ENCODE measurements at regions not wholly inside any gene's neighbourhood (a gene's known extent, or its start where the extent isn't known, plus 50 kb on each side); places are given as distances from the start of the nearest gene placed in this dataset.

- no peaks in the 10 kb centered on the region for H3K36me3 Mint-ChIP-seq
- no peak for DNase-seq (ENCODE audit: low spot score)
- H3K27ac Mint-ChIP-seq, result no peak overlapping the region
- H3K4me1 Mint-ChIP-seq, result no peaks in the 10 kb centered on the region
- Histone ChIP-seq H3F3A (ENCODE audit: low read depth) (no peaks in the 10 kb centered on the region), H3K9me3 (ENCODE audit: low read depth) (peaks cover 4% of the 10 kb centered on the region), H3K4me2 (no peak overlapping the region), H3K27ac (no peak overlapping the region), H3K4me1 (no peaks in the 10 kb centered on the region), H3K9ac (no peak overlapping the region), H3K4me3 (no peak overlapping the region), H4K20me1 (ENCODE audit: low read depth) (no peaks in the 10 kb centered on the region), H3K27me3 (peaks cover 20% of the 10 kb centered on the region), H2AFZ (replicated peaks) (no peak overlapping the region), H3K79me2 (ENCODE audit: low read depth) (no peaks in the 10 kb centered on the region), H3K36me3 (no peaks in the 10 kb centered on the region)
- H3K27me3 Mint-ChIP-seq (ENCODE audit: insufficient read depth, low read depth), result peaks cover 5% of the 10 kb centered on the region
- H3K9me3 Mint-ChIP-seq, result no peaks in the 10 kb centered on the region
- H3K4me3 Mint-ChIP-seq, result no peak overlapping the region
- TF ChIP-seq EZH2phosphoT487 (IDR thresholded peaks at IDR 0.05) (no peak), EZH2 (IDR thresholded peaks at IDR 0.05) (no peak), CTCF (IDR thresholded peaks at IDR 0.05) (no peak)
Observed at GRCh38 chr20:26216025-26216424, 519.4 kb upstream of the ZNF337 start.

- Histone ChIP-seq H3F3A (ENCODE audit: low read depth) (no peaks in the 10 kb centered on the region), H3K27me3 (peaks cover 30% of the 10 kb centered on the region), H3K9me3 (ENCODE audit: low read depth) (peaks cover 4% of the 10 kb centered on the region), H3K9ac (no peak overlapping the region), H3K27ac (no peak overlapping the region), H4K20me1 (ENCODE audit: low read depth) (no peaks in the 10 kb centered on the region), H3K4me1 (no peaks in the 10 kb centered on the region), H3K4me2 (no peak overlapping the region), H3K79me2 (ENCODE audit: low read depth) (no peaks in the 10 kb centered on the region), H2AFZ (replicated peaks) (no peak overlapping the region), H3K36me3 (no peaks in the 10 kb centered on the region), H3K4me3 (no peak overlapping the region)
- Mint-ChIP-seq H3K9me3 (peaks cover 3% of the 10 kb centered on the region), H3K36me3 (no peaks in the 10 kb centered on the region), H3K27me3 (ENCODE audit: insufficient read depth, low read depth) (peaks cover 8% of the 10 kb centered on the region), H3K4me1 (no peaks in the 10 kb centered on the region), H3K27ac (no peak overlapping the region), H3K4me3 (no peak overlapping the region)
- no peak for DNase-seq (ENCODE audit: low spot score)
- no peak for TF ChIP-seq EZH2 (IDR thresholded peaks at IDR 0.05)
- TF ChIP-seq CTCF (IDR thresholded peaks at IDR 0.05), result no peak
- no peak for TF ChIP-seq EZH2phosphoT487 (IDR thresholded peaks at IDR 0.05)
Observed at GRCh38 chr20:26214991-26215390, 518.3 kb upstream of the ZNF337 start.

GRCh38 chr20:26209171-26209941 is 512.7 kb upstream of the ZNF337 start:
- Mint-ChIP-seq H3K4me1 (no peaks in the 10 kb centered on the region), H3K27me3 (ENCODE audit: insufficient read depth, low read depth) (peaks cover 22% of the 10 kb centered on the region), H3K27ac (no peak overlapping the region), H3K4me3 (peak overlapping the region; percentile 63), H3K9me3 (peaks cover 7% of the 10 kb centered on the region), H3K36me3 (no peaks in the 10 kb centered on the region)
- no peaks in the 10 kb centered on the region for H3F3A ChIP-seq (ENCODE audit: low read depth)
- peak overlapping the region; percentile 99 for H2AFZ ChIP-seq (replicated peaks)
- H3K4me2 ChIP-seq, result peak overlapping the region; percentile 79
- H3K36me3 ChIP-seq, result no peaks in the 10 kb centered on the region
- no peaks in the 10 kb centered on the region for H3K79me2 ChIP-seq (ENCODE audit: low read depth)
- no peak overlapping the region for H3K9ac ChIP-seq
- DNase-seq (ENCODE audit: low spot score), result peak; percentile 61
- peaks cover 73% of the 10 kb centered on the region for H3K27me3 ChIP-seq
- H3K27ac ChIP-seq, result no peak overlapping the region
- no peak for TF ChIP-seq CTCF (IDR thresholded peaks at IDR 0.05)
- peak; percentile 77 for TF ChIP-seq EZH2 (IDR thresholded peaks at IDR 0.05)
- TF ChIP-seq EZH2phosphoT487 (IDR thresholded peaks at IDR 0.05), result peak; percentile 75
- H3K4me3 ChIP-seq, result peak overlapping the region; percentile 46
- no peaks in the 10 kb centered on the region for H3K9me3 ChIP-seq (ENCODE audit: low read depth)
- H3K4me1 ChIP-seq, result peaks cover 4% of the 10 kb centered on the region
- H4K20me1 ChIP-seq (ENCODE audit: low read depth), result peaks cover 4% of the 10 kb centered on the region
